ENCODE measurements at regions not wholly inside any gene's neighbourhood (a gene's known extent, or its start where the extent isn't known, plus 50 kb on each side); places are given as distances from the start of the nearest gene placed in this dataset.

- no peak for TF ChIP-seq STAT1 (conservative IDR thresholded peaks at IDR 0.05)
- no peak for TF ChIP-seq NFYB (IDR thresholded peaks at IDR 0.05; ENCODE audit: insufficient read depth, low read depth, low read length)
- TF ChIP-seq IKZF1 (conservative IDR thresholded peaks at IDR 0.05), result no peak
- no peak for TF ChIP-seq TAF1 (IDR thresholded peaks at IDR 0.05; ENCODE audit: borderline replicate concordance, low read depth, low read length)
- no peak for TF ChIP-seq SUZ12 (IDR thresholded peaks at IDR 0.05; ENCODE audit: unreplicated experiment)
- TF ChIP-seq, protein P1, sequence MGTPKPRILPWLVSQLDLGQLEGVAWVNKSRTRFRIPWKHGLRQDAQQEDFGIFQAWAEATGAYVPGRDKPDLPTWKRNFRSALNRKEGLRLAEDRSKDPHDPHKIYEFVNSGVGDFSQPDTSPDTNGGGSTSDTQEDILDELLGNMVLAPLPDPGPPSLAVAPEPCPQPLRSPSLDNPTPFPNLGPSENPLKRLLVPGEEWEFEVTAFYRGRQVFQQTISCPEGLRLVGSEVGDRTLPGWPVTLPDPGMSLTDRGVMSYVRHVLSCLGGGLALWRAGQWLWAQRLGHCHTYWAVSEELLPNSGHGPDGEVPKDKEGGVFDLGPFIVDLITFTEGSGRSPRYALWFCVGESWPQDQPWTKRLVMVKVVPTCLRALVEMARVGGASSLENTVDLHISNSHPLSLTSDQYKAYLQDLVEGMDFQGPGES (IDR thresholded peaks at IDR 0.05), result no peak
- TF ChIP-seq, protein P2, sequence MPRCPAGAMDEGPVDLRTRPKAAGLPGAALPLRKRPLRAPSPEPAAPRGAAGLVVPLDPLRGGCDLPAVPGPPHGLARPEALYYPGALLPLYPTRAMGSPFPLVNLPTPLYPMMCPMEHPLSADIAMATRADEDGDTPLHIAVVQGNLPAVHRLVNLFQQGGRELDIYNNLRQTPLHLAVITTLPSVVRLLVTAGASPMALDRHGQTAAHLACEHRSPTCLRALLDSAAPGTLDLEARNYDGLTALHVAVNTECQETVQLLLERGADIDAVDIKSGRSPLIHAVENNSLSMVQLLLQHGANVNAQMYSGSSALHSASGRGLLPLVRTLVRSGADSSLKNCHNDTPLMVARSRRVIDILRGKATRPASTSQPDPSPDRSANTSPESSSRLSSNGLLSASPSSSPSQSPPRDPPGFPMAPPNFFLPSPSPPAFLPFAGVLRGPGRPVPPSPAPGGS (IDR thresholded peaks at IDR 0.05; ENCODE audit: borderline replicate concordance, insufficient read depth, low read depth, low read length, poor library complexity, severe bottlenecking), result no peak
- TF ChIP-seq SRF (IDR thresholded peaks at IDR 0.05; ENCODE audit: low read depth in 2 of 2, low read length in 2 of 2), result no peak
- no peak for TF ChIP-seq EZH2 (IDR thresholded peaks at IDR 0.05; ENCODE audit: borderline replicate concordance, control insufficient read depth, low read depth, low read length)
Observed at GRCh38 chr1:240712014-240712731, 100.2 kb upstream of the GREM2 start.
